GM21360 (cell line): ENCODE measurements at regions not wholly inside any gene's neighbourhood (a gene's known extent, or its start where the extent isn't known, plus 50 kb on each side); places are given as distances from the start of the nearest gene placed in this dataset.
"Not testable (repeated sequence)": the region's sequence is repeated elsewhere in the genome, so short reads cannot be mapped to it uniquely, and the experiment has no call there.

ENCODE experiments used
- ATAC-seq: cut with Tn5 transposase; IDR thresholded peaks from one replicate; pipeline ENCODE4 v1.9.1; 2021; ENCODE audit warnings: mild to moderate bottlenecking, moderate library complexity; ENCODE audit not compliant: unreplicated experiment

DNA sequence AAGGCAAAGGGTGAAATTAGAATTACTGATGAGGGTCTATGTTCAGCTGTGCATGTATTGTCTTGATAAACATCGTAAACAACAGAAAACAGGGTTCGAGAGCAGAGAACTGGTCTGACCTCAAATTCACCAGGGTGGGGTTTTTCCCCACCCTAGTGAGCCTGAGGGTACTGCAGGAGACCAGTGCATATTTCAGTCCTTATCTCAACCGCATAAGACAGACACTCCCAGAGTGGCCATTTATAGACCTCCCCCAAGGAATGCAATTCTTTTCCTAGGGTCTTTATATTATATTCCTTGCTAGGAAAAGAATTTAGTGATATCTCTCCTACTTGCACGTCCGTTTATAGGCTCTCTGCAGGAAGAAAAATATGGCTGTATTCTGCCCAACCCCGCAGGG lies 257.0 kb upstream of the OSR1 start:
- not testable (repeated sequence) for ATAC-seq

DNA sequence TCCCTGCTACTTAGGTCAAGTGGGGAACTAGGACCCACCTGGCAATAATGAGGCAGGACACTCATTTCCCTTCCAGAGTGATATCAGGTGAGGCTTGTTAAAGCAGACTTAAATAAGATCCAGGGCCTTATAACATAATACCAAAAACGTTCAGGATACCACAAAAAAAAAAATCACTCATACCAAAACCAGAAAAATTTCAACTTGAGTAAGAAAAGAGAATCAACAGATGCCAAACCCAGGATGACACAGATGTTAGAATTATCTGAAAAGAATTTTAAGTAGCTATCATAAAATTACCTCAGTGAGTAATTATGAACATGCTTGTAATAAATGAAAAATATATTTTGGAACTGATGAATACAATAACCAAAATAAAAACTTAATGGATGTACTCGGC lies 255.6 kb upstream of the OSR1 start:
- no peak for ATAC-seq

DNA sequence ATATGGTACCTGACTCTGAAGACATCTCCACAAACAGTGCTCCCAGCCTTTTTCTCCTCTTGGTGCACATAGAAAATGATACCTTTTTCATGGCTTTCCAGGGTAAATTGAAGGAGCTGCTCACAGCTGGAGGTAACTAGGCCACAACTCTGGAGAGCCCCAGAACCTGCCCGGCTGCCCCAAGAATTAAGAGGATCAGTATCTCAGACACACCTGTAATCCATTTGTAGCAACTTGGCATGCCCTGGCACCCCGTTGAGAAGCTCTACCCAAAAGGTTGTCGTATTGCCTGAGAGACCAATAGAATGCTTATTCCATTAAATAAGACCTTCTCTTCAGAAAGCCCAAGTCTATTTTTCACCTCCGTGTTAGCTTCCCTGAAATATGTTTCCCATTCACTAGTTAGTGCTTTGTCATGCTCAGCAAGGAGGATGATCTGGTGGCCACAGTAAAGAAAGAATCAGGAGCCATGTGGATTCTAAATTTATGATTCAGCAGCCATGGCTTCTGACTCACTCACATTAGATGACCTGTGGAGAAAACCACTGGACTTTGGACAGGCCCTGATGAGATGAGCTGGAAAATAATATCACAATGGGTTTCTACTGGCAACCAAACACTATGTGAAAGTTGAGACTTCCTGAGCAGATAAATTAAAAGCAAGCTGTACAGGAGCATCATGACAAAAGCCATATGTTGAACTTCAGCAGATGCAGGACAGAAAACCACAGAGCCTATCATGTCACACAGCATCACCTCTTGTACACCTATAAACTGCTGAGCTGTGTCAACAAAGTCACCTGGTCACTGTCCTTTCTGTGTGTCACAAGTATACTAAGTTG lies 253.3 kb upstream of the OSR1 start:
- ATAC-seq, result no peak

DNA sequence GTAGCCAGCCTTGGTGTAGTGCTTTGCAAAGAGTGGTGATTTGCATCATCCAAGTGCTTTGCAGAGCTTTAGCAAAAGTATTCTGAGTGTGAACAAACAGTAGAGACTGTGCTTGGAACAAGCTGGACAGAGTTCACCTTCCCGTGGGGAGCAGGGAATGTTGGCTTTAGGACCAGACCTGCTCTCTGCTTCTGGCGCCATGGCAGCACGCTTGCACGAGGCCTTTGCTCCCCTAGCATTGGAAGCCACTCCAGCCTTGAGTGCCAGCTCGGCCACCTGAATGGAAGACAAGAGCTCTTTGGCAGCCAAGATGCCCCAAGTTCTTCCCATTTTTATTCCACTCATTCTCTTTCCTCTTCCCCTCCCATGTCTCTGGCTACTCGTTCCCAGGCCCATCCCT lies 250.8 kb upstream of the OSR1 start:
- ATAC-seq, result no peak

DNA sequence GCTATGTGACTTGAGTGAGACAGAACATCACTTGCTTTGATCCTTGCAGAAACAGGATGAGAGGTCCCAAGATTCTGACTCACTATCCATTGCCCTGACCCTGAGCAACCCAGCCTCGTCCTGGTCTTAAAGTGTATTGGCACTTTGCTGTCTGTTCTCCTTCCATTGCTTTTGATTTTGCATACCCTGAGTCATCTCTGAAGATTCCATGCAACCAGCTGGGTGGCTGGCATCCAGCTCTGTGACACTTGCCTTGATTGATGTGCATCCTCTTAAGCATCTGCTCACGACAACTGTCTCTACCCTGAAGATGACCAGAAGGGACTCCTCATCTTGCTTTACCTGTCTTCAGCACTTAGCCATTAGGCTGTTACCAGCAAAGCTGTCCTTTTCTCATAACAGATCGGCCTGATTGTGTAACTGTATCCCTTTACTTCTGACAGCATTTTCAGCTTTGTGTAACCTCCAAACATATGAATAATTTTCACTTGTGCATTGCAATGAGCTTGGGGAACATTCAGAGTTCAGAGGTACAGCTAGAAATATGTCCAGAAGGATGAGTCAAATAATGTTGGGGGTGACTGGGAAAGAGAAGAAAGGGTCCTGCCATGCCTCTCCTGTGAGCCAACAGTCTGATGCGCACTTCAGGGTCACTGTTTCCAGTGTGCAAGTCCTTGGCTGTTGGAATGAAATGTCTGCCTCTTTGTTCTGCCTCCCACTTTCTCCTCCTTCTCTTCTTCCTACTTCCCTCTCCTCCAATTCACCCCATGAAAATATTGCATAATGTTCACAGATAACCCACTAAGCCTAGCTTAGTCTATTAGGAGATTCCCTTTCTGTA lies 249.7 kb upstream of the OSR1 start:
- ATAC-seq, result no peak

DNA sequence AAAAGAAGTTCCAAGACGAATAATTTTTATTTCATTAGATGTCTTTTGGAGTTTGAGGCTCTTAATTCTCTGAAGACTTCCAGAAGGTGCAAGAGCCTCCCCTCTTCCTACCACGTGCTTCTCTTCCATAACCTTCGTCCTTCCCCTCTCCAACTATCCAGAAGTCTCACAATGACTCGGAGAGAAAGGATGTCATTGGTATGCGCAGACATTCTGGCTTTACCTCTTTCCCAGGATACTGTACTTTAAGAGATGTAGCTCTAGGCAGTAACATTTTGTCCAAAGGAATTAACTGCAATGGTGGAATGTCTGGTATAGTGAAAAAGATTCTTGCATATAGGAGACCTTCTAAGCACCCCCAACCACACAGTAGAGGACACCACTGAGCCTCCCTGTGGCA lies 249.0 kb upstream of the OSR1 start:
- no peak for ATAC-seq

DNA sequence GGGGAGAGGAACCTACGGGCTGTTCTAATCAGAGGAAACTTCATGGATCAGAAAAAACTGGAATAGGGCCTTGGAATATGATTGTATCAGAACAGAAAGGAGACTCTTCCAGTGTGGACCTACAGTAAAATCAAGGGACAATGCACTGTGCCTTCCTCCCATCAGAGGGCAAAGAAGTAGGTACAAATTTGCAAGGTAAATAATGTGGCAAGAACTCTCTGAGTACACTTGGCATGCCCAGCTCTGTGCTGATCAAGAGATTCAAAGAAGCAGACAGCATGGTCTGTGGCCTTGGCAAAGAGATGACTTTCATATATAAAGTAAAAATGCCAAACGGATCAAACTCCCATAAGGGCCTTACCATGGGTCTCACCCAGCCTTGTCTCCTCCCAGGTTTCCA lies 242.6 kb upstream of the OSR1 start:
- no peak for ATAC-seq

DNA sequence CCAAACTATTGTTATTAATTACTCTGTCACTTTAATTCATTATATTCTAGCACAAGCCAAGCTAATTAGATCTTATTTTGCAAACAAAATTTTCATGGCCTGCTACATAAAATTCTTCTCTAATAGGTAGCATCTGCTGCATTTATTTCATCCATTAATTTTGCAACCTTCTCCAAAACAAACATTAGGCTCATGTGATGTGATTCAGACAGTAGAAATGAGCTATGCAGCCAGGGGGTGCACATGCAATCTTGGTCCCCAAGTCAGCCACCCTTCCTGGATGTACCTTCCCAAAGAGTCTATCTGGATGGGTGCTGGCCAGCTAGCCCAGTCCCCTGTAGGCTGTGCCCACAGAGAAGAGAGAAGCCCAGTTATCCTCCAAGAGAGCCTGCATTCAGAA lies 242.1 kb upstream of the OSR1 start:
- no peak for ATAC-seq

DNA sequence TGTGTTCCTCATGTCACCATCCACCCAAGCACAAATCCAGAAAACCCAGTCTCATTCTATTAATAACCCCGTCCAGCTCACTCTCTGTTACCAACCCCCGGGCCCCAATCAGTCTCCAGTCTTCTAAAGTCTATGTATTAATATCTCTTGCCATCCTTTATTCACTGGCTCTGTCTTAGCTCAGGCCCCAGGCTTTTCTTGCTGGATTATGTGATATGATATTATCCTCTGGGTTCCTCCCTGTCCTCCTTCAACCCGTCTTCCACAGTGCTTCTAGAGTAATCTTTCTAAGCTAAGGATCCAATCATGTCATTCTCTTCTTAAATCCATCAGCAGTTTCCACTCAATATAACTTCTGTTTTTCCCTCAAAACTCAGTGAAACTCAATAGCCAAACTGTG lies 240.5 kb upstream of the OSR1 start:
- ATAC-seq, result no peak

DNA sequence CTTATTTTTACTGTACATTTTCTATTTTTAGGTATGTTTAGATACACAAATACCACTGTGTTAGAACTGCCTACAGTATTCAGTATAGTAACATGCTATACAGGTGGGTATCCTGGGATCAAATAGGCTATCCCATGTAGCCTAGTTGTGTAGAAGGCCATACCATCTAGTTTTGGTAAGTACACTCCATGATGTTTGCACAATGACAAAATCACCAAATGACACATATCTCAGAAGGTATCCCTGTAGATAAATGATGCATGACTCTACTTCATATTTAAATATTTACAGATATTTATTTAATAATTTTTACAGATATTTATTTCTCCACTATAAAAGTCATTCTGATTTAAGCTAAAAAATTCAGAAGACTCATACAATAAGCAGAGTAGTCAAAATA lies 233.8 kb upstream of the OSR1 start:
- ATAC-seq, result no peak

DNA sequence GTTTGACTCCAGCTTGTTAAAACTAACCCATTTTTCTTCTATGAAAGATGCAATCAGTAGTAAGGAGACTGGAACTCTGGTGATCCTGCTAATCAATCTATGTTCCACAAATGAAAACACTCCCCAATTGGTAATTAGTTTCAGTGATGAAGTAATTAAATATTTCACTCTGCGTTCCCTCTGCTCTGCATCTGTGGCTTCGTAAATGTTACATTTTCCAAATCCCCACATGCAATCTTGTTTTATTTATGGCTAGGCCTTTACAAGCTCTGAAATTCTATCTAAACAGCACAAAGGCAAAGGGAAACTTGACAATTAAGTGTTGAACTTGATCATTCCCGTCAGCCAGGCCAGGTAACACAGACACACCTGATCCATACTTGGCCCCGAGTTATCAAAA lies 231.4 kb upstream of the OSR1 start:
- no peak for ATAC-seq

DNA sequence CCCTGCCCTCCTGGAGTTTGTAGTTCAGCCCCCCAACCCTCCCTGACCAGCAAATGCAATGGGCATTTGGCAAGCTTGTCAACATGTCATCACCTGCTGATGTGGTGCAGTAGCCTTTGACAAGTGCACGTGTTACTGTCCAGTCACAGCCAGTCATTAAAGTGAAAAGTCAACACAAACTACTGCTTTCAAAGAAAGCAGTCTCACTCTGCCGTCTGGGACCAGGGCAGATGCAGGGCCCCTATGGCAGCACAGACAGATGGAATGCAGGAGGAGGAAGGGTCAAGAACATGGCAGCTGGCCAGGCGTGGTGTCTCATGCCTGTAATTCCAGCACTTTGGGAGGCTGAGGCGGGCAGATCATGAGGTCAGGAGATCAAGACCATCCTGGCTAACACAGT lies 222.4 kb upstream of the OSR1 start:
- ATAC-seq, result no peak

DNA sequence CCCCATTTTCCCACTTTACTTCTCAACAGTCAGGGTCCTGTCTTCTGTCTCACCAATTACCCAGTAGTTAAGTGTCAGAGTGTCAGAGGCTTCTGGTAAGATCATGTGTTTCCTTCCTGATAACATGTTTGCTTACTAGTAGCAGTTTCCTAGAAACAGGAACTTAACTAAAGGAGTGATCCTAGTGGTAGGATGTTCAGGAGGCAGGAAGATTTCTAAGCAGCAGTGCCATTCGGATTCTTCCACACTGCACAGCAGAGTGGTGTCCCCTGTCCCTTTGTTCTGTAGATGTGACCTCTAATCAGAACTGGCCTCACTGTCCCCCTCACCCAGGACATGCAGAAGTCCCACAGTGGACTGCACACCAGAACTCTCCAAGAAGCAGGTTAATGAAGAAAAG lies 221.8 kb upstream of the OSR1 start:
- ATAC-seq, result no peak

DNA sequence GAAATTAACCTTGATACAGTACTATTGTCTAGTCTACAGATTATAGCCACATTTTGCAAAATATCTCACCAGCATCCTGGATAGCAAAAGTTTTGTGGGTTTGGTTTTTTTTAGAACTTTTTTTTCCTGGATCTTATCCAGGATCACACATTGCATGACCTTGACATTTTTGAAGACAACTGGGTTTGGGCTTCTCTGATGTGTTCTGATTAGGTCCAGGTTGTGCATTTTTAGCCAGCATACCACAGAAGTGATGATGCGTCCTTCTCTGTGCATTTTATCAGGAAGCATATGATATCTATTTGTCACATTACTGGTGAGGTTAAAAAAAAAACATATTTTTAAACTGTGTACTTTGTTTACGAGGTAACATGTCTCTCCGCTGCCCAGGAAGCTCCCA lies 221.0 kb upstream of the OSR1 start:
- ATAC-seq, result no peak

DNA sequence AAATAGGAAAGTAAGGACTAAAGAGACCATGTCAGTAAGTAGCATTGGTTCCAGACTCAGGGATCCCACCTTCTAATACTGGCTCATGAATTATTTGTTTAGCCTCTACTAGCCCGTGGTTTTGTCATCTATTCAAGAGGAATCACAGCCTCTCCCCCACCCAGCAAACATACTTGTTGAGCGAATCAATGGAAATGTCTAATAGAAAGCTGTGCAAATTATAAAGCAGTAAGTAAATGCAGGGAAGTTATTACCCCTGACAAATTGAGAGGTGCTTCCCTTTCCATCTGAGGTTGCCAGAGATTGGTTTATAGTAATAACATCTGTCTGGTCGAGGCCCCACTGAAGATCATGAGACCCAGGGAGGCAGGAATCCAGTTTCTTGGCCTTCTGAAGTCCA lies 219.3 kb upstream of the OSR1 start:
- no peak for ATAC-seq

DNA sequence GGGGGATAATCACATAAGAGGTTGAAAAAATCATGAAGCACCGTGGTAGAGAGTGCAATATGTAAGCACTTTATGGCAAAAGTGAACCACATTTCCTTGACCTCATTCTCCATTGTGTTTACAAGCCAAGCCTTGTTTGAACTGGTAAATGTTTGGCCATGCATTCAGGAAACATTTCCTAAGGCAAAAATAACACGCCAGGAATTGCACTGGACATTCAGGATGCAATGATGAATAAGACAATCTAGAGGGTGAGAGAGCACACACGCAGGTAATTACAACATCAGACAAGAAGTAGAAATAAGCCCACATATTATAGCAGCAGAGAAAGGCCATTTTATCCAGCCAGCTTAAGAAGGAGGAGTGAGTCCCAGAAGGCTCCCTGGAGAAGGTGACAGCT lies 218.0 kb upstream of the OSR1 start:
- no peak for ATAC-seq

DNA sequence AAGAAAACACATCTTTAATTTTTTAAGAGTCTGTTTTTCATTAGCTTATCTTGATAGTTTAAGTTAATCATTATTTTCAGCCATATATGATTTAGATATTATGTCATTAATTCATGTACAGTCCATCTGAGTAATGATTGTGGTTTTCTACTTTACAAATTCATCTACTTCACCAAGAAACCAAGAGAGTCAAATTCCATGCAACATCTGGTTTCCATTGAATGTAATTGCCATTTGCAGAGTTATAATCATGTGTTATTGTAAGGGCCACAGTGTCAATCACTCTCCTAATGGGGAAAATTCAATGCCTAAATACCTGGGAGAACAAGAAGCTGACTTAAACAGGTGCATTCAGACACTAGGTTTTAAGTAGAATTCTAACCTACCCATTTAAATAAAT lies 217.2 kb upstream of the OSR1 start:
- ATAC-seq, result no peak

DNA sequence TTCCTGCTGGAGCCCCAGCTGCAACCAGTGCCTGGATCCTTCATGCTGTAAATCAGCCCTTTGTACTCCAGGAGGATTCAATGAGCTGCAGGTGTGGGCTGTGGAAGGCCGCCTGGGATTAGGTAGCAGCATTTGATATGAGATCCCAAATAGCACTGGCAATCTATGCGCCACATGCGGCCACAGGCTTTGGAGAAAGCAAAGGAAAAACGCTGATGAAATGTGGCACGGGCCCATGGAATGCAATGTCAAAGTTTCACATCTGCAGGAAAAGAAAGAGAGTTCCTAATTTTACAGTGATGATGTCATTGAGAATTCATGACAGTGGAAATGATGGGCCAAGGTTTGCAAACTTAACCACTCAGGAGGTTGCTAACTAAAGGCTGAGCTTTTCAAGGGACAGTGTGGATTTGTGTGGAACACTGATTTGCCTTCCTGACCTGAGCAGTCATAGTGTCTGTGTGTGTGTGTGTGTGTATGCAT lies 216.4 kb upstream of the OSR1 start:
- no peak for ATAC-seq

DNA sequence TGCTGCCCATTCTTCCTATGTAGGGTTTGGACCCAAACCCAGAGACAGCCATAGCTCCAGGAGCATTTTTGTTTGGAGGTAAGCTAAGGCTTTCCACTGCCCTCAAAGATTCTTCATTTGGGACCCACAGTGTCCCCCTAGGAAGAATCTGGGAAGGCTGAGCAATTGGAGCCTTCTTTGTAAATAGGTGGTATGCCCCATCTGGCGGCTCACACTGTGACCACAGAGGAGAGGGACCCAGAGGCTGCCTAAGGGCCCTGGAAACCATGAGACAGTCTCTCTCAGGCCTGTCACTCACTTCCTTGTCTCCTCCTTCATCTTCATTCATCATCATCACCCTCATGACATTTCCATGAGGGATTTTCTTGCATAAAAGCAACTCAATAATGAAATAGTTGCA lies 215.4 kb upstream of the OSR1 start:
- ATAC-seq, result no peak

DNA sequence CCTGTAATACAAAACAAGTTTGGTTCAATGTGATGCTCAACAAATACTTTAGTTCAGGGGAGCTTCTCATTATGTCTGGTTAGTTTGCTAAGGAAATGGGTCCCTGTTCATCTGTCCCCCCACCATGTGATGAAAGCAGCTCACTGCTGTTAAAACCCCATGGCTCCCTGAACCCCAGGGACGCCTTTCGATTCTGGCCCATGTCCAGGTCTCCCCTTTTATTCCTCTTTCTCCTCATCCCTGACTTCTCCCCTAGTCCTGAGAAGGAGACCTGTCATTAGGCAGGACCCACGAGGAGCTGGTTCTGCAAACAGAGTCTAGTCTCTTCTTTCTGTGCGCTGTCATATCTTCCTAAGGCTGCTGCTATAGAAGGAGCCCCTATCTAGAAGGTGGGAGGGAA lies 213.3 kb upstream of the OSR1 start:
- ATAC-seq, result no peak

DNA sequence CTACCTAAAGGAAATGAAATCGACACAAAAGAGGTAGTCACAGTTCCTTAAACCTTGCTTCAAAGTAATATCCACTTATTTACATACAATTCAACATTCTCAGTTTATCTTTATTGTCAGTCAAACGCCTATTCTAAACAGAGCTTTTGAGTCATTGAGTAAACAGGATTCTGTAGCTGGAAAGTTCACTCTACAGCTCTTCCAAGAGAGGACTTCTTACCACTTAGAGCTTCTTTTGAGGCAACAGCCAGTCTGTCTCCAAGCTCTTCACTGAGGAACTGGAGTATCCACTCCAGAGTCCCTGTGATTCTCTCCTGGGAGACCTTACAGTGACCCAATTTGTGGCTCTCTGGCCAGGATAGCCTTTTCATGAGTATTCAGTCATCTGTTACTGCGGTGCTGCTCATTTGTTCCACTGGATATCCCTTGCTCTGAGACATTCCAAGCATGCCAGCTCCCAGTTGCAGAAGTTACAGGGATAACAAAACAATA lies 210.9 kb upstream of the OSR1 start:
- no peak for ATAC-seq

DNA sequence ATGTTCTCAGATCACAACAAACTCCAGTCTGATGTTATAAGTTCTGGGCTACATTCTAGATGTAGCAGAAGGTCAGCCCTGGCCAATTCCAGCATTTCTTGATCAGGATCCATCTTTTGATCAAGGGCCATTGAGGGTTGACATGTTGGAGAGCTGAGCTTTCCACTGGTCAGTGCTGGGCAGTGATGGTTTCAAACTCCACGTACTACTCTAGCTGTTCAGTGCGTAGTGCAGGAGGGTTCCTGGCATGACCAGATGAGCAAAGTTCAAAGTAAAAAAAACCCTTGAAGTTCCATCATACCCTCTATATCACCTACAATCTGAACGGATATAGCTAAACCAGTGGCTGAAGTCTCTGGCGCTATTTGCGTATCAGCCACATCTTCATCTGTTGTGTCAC lies 210.4 kb upstream of the OSR1 start:
- no peak for ATAC-seq
